ENCODE measurements at regions not wholly inside any gene's neighbourhood (a gene's known extent, or its start where the extent isn't known, plus 50 kb on each side); places are given as distances from the start of the nearest gene placed in this dataset.
"Not testable (repeated sequence)": the region's sequence is repeated elsewhere in the genome, so short reads cannot be mapped to it uniquely, and the experiment has no call there.

DNA sequence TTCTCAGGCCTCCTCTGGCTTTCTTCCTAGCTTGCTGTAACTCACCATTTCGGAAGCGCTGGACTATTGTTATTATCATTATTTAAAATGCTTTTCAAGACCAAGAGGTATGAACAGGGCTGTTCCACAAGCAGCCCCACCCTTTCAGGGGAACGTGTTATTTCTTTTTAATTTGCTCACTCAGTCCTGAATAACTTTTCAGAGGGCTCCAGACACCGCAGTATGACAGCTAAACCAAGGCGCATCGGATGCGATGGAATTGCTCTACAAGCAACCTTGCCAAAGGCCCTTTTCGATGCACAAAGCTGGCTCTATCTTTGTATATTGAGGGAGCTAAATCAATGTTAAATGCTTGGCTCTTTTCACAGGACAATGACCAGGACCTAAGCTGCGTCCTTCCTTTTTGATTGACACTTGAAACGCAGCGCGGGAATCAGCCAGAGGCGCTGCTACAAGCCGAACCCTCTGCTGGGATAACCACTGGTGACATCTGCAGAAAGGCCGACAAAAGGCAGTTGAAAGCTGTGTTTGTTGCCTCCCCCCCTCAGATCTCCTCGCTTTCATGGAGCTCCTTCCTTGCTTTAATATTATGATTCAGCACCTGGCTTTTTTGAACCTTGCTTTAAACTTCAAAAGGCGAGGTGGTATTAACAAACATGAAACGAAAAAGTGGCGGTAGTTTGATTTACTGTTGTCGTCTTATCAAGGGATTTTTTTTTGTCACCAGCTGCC lies 204.7 kb upstream of the PROX1 start:
- no peak for DNase-seq (ENCODE audit: low read depth)

DNA sequence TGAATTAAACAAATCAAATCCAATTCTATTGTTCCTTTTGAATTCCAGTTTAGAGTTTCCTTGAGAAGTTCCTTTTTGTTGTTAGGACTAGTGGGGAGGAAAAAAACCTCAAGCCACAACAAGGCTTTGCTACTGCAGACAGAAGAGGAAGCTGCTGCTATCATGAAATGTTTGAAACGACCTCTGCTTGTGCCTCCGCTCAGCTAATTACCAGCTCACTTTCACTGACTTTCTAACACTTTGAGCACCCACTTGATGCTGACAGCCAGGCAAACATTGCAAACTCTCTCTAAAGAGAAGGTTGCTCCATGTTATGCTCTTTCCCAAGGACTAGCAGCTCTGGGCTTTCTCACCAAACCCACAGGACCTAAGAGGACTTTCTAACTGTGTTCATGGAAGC lies 203.9 kb upstream of the PROX1 start:
- no peak for DNase-seq (ENCODE audit: low read depth)

- DNase-seq (ENCODE audit: low read depth): no peak
These were observed 201.1 kb upstream of the PROX1 start for GRCh38 chr1:213786683-213787082.

- no peak for DNase-seq (ENCODE audit: low read depth)
These were observed 197.2 kb upstream of the PROX1 start for GRCh38 chr1:213790565-213790964.

DNA sequence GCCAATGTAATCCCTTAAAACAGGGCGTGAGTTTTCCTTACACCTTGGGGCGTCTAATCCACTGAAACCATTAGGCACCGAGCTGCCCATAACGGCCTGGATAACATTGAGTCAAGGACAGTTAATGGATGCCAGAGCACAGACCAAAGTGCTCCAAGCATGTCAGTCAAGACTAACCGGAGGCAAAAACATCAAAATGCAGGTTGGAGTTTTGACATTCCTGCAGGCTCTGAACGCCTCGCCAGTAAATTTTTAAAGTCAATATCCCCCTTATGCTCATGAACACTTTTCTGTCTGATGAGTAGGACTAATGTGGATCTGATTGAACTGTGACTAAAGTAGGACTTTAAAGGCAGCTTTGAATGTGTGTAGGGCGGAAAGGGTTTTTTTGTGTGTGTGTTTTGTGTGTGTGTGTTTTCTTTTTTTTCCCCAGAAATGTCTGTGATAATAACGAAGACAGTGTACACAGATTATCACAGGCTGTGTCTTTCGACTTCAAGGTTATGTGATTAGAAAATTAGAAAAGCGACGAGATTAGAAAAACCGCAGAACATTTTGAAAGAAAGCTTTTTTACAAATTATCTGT lies 194.2 kb upstream of the PROX1 start:
- DNase-seq (ENCODE audit: low read depth): no peak

DNA sequence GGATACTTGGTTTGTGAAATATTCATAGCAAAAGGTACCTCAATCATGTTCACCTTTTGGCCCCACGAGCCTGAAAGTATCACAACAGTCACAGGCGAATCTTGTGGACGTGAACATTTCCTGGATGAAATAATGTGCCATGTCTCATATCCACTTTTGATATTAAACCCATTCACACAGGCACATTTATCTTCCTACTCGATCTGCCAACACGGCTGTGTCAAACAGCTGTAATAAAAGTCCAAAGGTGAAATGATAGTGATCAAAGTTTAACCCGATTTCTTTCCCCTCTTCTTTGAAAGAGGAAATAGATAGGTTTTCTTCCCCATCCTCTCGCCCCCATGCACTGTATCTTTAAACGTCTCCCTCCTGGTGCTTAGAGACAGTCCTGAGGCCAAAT lies 191.2 kb upstream of the PROX1 start:
- no peak for DNase-seq (ENCODE audit: low read depth)

GRCh38 chr1:213808288-213808687 lies 179.5 kb upstream of the PROX1 start:
- not testable (repeated sequence) for DNase-seq (ENCODE audit: low read depth)

GRCh38 chr1:213817156-213817555 lies 170.6 kb upstream of the PROX1 start:
- DNase-seq (ENCODE audit: low read depth): no peak

DNA sequence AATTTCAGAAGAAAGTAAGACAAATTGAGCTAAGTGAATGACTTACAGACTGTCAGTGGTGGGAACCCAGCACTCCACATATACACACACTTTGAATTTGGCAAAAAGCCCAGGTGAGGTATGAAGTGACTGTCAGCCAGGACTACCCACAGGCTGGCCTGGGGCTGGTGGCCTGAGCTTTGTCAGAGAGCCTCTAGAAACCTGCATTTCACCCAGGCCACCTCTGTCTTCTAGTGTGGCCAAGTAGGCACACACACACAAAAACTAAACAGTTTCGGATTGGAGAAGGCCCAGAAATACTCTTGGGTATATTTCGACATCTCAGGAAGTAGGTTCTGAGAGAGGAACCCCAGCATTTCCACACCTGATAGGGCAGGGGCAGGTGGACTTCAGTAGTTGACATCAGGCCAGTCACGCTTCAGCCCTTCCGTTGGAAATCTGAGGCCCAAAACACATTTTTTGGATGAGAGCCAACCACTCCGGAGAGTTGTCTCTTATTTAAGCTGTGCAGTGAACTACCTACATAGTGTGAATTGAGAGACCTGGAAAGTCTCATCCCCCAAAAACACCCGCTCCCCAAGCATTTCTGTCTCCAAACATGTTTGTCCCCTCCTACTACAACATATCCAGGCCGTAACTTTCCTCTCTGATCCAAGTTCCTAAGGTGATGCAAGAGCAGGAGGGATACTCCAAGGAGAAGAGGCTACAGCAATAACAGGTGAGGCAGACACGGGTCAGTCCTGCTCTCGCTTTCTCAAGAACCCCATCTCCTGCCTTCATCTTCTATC lies 167.2 kb upstream of the PROX1 start:
- no peak for DNase-seq (ENCODE audit: low read depth)

GRCh38 chr1:213821175-213821942 lies 166.4 kb upstream of the PROX1 start:
- no peak for DNase-seq (ENCODE audit: low read depth)

DNA sequence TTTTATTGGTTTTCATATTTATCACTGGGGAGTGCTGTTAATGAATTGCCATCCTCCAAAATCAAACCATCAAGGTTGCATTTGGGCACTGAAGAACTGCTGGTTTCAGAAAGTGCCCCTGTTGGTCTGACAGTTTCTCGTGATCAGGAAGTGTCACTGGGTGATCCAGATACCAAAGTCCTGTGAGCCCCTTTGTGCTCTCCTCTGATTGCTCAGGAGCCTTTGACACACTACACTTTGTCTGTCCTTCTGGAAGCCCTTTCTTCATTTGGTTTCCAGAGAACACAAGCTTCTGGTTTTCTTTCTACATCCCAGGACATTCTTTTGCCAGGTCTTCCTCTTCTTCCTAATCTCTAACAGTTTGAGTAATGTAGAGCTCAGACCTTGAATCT lies 165.8 kb upstream of the PROX1 start:
- DNase-seq (ENCODE audit: low read depth): no peak

DNA sequence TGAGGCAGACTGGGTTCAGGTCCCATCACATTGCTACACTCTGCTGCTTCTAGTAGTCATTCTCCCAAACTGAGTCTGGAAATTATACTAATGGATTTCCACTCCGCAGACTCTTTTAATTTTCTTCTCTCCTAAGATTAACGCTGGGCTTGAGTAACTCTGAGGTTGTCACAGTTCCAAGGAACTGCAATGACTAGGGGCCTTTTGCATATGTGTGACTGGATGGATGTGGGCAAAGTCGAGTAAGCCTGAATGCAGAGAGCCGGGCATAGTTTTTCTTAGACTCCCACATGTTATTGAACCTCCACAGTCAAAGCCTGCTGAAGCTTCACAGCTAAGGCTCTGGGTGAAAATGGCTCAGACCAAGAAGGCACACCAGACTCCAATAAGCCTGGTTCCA lies 160.9 kb upstream of the PROX1 start:
- DNase-seq (ENCODE audit: low read depth): no peak

DNA sequence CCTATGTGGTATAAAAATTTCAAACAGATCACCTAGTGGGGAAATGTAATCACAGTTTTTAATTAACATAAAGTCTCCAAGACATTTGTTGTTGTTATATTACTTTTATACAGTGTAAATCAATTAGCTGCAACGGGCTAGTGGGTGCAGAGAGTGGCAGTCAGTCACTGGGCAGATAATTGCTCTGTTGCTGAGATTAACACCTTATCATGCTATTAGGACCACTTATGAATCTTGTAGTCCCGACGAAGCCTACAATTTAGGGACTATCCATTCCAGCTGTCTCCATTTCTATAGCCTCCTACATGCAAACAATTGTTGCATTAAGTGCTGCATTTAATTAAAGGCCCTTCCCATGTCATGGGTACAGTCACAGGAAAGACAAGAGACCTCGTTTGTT lies 158.9 kb upstream of the PROX1 start:
- DNase-seq (ENCODE audit: low read depth): no peak

DNA sequence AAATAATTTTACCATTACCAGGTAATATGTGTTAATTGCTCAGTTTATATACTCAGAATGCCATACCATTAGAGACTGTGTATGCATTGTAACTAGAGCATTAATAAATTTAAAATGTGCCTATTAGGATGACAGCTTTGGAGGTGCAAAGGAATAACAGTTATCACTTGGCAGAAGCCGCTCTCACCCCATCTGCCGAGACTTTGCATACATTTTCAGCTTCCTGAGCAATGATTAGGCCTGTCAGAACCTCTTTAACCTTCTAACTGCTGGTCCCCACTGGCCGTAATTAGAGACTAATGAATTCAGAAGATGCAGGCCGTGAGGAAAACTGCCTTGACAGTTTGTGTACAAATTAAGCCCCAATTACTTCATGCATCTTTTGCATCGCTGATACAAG lies 158.0 kb upstream of the PROX1 start:
- DNase-seq (ENCODE audit: low read depth): no peak

GRCh38 chr1:213830371-213830770 lies 157.4 kb upstream of the PROX1 start:
- no peak for DNase-seq (ENCODE audit: low read depth)

GRCh38 chr1:213840575-213840974 lies 147.2 kb upstream of the PROX1 start:
- DNase-seq (ENCODE audit: low read depth): no peak

- DNase-seq (ENCODE audit: low read depth): no peak
These were observed 143.1 kb upstream of the PROX1 start for GRCh38 chr1:213844632-213845031.

GRCh38 chr1:213852107-213852506 lies 135.7 kb upstream of the PROX1 start:
- DNase-seq (ENCODE audit: low read depth): no peak

- DNase-seq (ENCODE audit: low read depth): no peak
These were observed 129.2 kb upstream of the PROX1 start for GRCh38 chr1:213858581-213858980.

DNA sequence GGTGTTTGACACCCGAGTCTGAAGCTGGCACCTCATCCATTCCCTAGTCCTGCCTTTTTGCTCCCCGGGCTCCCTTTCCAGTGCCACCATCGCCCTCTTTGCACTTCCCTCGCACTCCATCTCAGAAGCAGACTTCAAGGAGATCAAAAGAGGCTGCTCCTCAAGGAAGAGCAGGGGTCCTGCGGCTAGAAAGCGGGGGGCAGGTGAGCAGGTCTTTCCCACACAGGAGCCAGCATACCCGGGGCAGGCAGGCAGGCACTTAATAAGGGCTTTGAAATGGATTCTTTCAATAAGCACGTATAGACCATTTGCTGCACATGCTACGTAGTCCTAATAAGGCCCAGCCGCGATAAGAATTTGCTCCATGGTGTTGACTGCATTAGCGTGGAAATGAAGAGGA lies 125.9 kb upstream of the PROX1 start:
- DNase-seq (ENCODE audit: low read depth): no peak

DNA sequence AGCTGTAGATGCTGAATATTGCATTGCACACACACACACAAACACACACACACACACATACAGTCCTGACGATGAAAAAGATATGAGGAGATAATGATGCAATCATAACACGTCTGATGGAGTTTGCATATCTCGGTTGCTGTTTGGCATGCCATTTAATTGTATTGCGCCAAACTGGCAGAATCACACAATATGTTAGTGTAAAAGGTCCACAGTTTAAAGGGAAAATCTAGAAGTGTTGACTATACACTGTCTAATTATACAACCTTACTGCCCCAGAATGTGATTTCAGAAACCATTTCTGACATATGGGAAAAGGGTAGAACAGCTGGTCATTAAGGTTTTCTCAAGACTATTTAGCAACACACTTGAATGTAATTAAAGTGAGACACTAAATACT lies 123.7 kb upstream of the PROX1 start:
- no peak for DNase-seq (ENCODE audit: low read depth)

GRCh38 chr1:213868482-213868881 lies 119.3 kb upstream of the PROX1 start:
- no peak for DNase-seq (ENCODE audit: low read depth)

DNA sequence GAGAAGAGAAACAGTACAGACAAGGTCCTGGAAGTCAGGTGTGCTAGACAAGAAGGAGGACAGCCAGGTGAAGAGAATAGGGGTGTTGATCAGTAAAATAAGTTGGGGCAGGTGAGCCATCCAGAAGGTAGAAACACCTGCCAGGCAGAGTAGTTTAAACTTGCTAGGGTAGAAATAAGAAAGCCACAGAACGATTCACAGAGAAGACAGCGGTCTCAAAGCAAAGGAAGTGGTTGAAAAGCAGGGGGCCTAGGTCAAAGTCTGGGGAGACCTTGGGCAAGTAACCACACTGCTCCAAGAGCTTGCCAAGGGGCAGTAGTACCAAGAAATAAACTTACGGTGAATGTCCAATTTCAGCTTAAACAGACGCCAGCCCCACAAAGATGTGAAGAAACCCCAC lies 116.6 kb upstream of the PROX1 start:
- no peak for DNase-seq (ENCODE audit: low read depth)
